Endodermal cell (in vitro differentiated cells): ENCODE measurements at regions not wholly inside any gene's neighbourhood (a gene's known extent, or its start where the extent isn't known, plus 50 kb on each side); places are given as distances from the start of the nearest gene placed in this dataset.
A peak's percentile ranks its signal among the peaks of the same experiment; 100 is the strongest.

Experiments
- DNase-seq: peaks from one replicate; pipeline ENCODE4 v3.0.0-alpha.2; 2017
- H3K27ac ChIP-seq: 2 replicates; pipeline ENCODE4 v1.5.1; 2013; ENCODE audit warnings: mild to moderate bottlenecking, low read depth, low read length, moderate library complexity
- H3K27me3 ChIP-seq: 2 replicates; pipeline ENCODE4 v1.6.1; 2013; ENCODE audit warnings: mild to moderate bottlenecking, low read length, moderate library complexity; ENCODE audit not compliant: insufficient read depth, control insufficient read depth, poor library complexity, severe bottlenecking
- H3K36me3 ChIP-seq: 2 replicates; pipeline ENCODE4 v1.7.0; 2013; ENCODE audit warnings: mild to moderate bottlenecking, low read length, moderate library complexity; ENCODE audit not compliant: control insufficient read depth, insufficient read depth
- H3K4me1 ChIP-seq: one replicate; pipeline ENCODE4 v1.7.0; 2013; ENCODE audit warnings: low read length; ENCODE audit not compliant: control insufficient read depth, insufficient read depth
- H3K4me3 ChIP-seq: 2 replicates; pipeline ENCODE4 v1.5.1; 2013; ENCODE audit warnings: mild to moderate bottlenecking, low read length, moderate library complexity
- H3K9ac ChIP-seq: 2 replicates; pipeline ENCODE4 v1.6.1; 2013; ENCODE audit warnings: mild to moderate bottlenecking, low read length, moderate library complexity; ENCODE audit not compliant: poor library complexity, severe bottlenecking; ENCODE audit errors: extremely low read depth
- H3K9me3 ChIP-seq: 2 replicates; pipeline ENCODE4 v1.6.1; 2013; ENCODE audit warnings: mild to moderate bottlenecking, low read length, moderate library complexity; ENCODE audit not compliant: control insufficient read depth
- H3K27ac Mint-ChIP-seq: 2 replicates; pipeline ENCODE4 v1.8.0; 2020; ENCODE audit warnings: mixed read lengths
- H3K27me3 Mint-ChIP-seq: 2 replicates; pipeline ENCODE4 v1.8.0; 2021; ENCODE audit warnings: mild to moderate bottlenecking, mixed read lengths; ENCODE audit not compliant: insufficient read depth
- H3K36me3 Mint-ChIP-seq: 2 replicates; pipeline ENCODE4 v1.8.0; 2020; ENCODE audit warnings: low read depth, mixed read lengths
- H3K4me1 Mint-ChIP-seq: 2 replicates; pipeline ENCODE4 v1.8.0; 2020; ENCODE audit warnings: mixed read lengths
- H3K4me3 Mint-ChIP-seq: 2 replicates; pipeline ENCODE4 v1.8.0; 2020; ENCODE audit warnings: mild to moderate bottlenecking, moderate library complexity, mixed read lengths
- H3K9me3 Mint-ChIP-seq: 2 replicates; pipeline ENCODE4 v1.8.0; 2020; ENCODE audit warnings: mild to moderate bottlenecking, mixed read lengths
- WGBS, 2 experiments: methylation state at CpG; one replicate each; pipeline versions ENCODE4 v1.1.5 to v1.1.7; 2013; ENCODE audit warnings: missing lambda C conversion rate in 2 of 2, mixed read lengths in 1 of 2; ENCODE audit not compliant: insufficient coverage in 1 of 2, insufficient read length in 1 of 2; 5-methylcytosine and 5-hydroxymethylcytosine counted together
- TF ChIP-seq, protein P1 (sequence below): fragments of 200-600 bp; sonication (generic); conservative IDR thresholded peaks from 2 replicates; pipeline ENCODE4 v1.5.0; 2021; ENCODE audit warnings: antibody characterized with exemption, mild to moderate bottlenecking

- Mint-ChIP-seq H3K27me3 (no peaks in the 10 kb centered on the region), H3K27ac (peak overlapping the region; percentile 68), H3K4me3 (no peak overlapping the region), H3K36me3 (peaks cover 5% of the 10 kb centered on the region), H3K4me1 (peaks cover 15% of the 10 kb centered on the region), H3K9me3 (no peaks in the 10 kb centered on the region)
- TF ChIP-seq, protein P1, sequence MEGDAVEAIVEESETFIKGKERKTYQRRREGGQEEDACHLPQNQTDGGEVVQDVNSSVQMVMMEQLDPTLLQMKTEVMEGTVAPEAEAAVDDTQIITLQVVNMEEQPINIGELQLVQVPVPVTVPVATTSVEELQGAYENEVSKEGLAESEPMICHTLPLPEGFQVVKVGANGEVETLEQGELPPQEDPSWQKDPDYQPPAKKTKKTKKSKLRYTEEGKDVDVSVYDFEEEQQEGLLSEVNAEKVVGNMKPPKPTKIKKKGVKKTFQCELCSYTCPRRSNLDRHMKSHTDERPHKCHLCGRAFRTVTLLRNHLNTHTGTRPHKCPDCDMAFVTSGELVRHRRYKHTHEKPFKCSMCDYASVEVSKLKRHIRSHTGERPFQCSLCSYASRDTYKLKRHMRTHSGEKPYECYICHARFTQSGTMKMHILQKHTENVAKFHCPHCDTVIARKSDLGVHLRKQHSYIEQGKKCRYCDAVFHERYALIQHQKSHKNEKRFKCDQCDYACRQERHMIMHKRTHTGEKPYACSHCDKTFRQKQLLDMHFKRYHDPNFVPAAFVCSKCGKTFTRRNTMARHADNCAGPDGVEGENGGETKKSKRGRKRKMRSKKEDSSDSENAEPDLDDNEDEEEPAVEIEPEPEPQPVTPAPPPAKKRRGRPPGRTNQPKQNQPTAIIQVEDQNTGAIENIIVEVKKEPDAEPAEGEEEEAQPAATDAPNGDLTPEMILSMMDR = peak; percentile 93
- no peaks in the 10 kb centered on the region for H3K27me3 ChIP-seq
- no peak overlapping the region for H3K9ac ChIP-seq
- H3K9me3 ChIP-seq = no peaks in the 10 kb centered on the region
- no peaks in the 10 kb centered on the region for H3K36me3 ChIP-seq
- DNase-seq = peak; percentile 87
- H3K4me1 ChIP-seq = peaks cover 14% of the 10 kb centered on the region
- no peak overlapping the region for H3K4me3 ChIP-seq
- WGBS, 2 experiments = 88 to 100% methylated on average over 3 of the region's 3 CpGs
- peak overlapping the region; percentile 50 for H3K27ac ChIP-seq
Measured at GRCh38 chr16:72501739-72502593, 330.0 kb upstream of the PMFBP1 start.

DNA sequence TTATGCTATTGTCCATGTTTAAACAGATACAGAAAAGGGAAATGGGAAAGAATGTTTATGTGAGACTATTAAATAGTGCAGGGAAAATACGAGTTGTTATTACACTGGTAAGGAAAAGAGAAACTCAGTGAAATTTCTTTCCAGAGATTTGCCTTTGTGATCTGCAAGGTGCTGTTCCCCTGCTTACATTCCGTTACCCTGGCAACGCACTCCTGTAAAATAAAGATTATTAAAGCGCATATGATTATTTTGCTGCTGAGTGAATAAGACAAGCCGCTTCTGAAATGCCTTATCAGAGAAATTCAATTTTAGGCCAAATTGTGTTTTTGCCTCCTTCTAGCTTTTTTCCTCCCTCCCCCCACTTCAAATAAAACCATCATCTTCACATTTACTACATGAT is 328.6 kb upstream of the PMFBP1 start:
- peaks cover 6% of the 10 kb centered on the region for H3K9me3 ChIP-seq
- no peaks in the 10 kb centered on the region for H3K27me3 ChIP-seq
- no peak for DNase-seq
- no peak overlapping the region for H3K27ac ChIP-seq
- peaks cover 14% of the 10 kb centered on the region for H3K4me1 ChIP-seq
- Mint-ChIP-seq H3K9me3 (no peaks in the 10 kb centered on the region), H3K4me1 (peaks cover 15% of the 10 kb centered on the region), H3K36me3 (peaks cover under 1% of the 10 kb centered on the region), H3K27ac (no peak overlapping the region), H3K4me3 (no peak overlapping the region), H3K27me3 (no peaks in the 10 kb centered on the region)
- no peak overlapping the region for H3K9ac ChIP-seq
- no peaks in the 10 kb centered on the region for H3K36me3 ChIP-seq
- WGBS, 2 experiments = 94 to 98% methylated on average over 5 of the region's 5 CpGs
- no peak overlapping the region for H3K4me3 ChIP-seq
- TF ChIP-seq, protein P1 = no peak

DNA sequence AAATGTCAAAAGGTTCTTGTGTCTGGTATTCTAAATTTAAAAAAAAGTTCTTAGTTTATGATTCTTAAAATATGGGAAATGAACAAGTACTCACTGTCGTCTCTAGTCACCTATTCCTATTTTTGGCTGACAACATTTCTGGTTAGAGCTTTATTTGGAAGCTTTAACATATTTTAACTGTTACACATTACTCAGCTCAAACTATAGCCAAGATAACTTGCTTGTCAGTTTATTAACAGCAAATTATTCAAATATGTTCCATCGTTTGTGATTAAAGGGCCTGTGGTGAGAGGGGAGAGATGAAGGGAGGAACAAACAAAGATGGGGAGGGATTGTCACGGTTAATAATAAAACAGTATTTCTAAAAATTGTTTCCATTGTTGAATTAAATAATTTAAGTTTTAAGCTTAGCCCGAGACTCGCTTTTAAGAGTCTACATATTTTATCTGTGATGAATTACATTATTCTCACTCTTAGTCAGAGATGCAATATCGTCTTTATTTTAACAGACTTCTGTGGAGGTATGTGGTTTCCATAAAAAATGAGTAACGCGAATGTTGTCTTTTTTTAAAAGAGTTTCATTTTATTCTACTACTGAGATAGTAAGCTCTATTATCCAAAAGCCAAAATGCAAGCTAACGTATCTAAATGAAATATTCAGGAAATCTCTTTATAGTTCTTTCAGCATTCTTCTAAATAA is 321.9 kb upstream of the PMFBP1 start:
- no peak overlapping the region for H3K4me3 Mint-ChIP-seq
- Histone ChIP-seq H3K4me3 (no peak overlapping the region), H3K4me1 (peaks cover 11% of the 10 kb centered on the region), H3K9ac (no peak overlapping the region), H3K27ac (no peak overlapping the region), H3K27me3 (no peaks in the 10 kb centered on the region), H3K36me3 (no peaks in the 10 kb centered on the region), H3K9me3 (peaks cover 8% of the 10 kb centered on the region)
- peaks cover 10% of the 10 kb centered on the region for H3K4me1 Mint-ChIP-seq
- no peaks in the 10 kb centered on the region for H3K9me3 Mint-ChIP-seq
- TF ChIP-seq, protein P1 = no peak
- no peaks in the 10 kb centered on the region for H3K36me3 Mint-ChIP-seq
- H3K27ac Mint-ChIP-seq = no peak overlapping the region
- no peak for DNase-seq
- no peaks in the 10 kb centered on the region for H3K27me3 Mint-ChIP-seq
- WGBS, 2 experiments = 80 to 95% methylated on average over 1 to 8 of the region's 9 CpGs
